LNCAP (cell line): ENCODE measurements at regions not wholly inside any gene's neighbourhood (a gene's known extent, or its start where the extent isn't known, plus 50 kb on each side); places are given as distances from the start of the nearest gene placed in this dataset.

ENCODE experiments used
- CTCF ChIP-seq: fragments of 450-650 bp; IDR thresholded peaks from 2 replicates; pipeline ENCODE4 v1.5.1; 2017; ENCODE audit warnings: mild to moderate bottlenecking

- no peak for TF ChIP-seq CTCF
Observed at GRCh38 chr13:107562203-107562602, 653.1 kb downstream of the LIG4 start.

GRCh38 chr13:107554460-107554859 lies 660.9 kb downstream of the LIG4 start:
- no peak for TF ChIP-seq CTCF

GRCh38 chr13:107553838-107554237 lies 661.5 kb downstream of the LIG4 start:
- no peak for TF ChIP-seq CTCF

GRCh38 chr13:107551521-107551920 lies 663.8 kb downstream of the LIG4 start:
- TF ChIP-seq CTCF, result no peak

- no peak for TF ChIP-seq CTCF
Observed at GRCh38 chr13:107548338-107548737, 667.0 kb downstream of the LIG4 start.

GRCh38 chr13:107545946-107546502 lies 669.3 kb downstream of the LIG4 start:
- no peak for TF ChIP-seq CTCF

GRCh38 chr13:107534548-107534947 lies 680.8 kb downstream of the LIG4 start:
- no peak for TF ChIP-seq CTCF

GRCh38 chr13:107531816-107532215 lies 683.5 kb downstream of the LIG4 start:
- TF ChIP-seq CTCF, result no peak
